ENCODE measurements at regions not wholly inside any gene's neighbourhood (a gene's known extent, or its start where the extent isn't known, plus 50 kb on each side); places are given as distances from the start of the nearest gene placed in this dataset.

DNA sequence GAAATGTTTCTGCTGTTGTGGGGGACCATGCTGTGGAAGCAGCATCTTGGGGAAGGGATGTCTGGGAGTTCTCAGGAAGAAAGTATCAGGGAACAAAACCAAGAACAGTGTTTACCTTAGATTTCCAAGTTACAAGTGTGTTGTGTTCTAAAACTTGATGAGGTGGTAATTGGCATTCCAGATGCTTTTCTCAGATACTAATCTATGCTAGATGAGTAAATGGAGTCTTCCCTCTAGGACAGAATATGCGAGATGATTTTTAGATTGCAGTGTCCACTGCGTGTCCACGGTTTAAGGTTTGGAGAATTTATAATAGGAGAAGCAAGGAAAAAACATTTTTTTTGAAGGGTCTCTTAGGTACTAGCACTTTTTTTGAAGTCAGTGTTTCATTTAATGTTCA lies 436.5 kb downstream of the PCNX1 start:
- TF ChIP-seq, protein P1, sequence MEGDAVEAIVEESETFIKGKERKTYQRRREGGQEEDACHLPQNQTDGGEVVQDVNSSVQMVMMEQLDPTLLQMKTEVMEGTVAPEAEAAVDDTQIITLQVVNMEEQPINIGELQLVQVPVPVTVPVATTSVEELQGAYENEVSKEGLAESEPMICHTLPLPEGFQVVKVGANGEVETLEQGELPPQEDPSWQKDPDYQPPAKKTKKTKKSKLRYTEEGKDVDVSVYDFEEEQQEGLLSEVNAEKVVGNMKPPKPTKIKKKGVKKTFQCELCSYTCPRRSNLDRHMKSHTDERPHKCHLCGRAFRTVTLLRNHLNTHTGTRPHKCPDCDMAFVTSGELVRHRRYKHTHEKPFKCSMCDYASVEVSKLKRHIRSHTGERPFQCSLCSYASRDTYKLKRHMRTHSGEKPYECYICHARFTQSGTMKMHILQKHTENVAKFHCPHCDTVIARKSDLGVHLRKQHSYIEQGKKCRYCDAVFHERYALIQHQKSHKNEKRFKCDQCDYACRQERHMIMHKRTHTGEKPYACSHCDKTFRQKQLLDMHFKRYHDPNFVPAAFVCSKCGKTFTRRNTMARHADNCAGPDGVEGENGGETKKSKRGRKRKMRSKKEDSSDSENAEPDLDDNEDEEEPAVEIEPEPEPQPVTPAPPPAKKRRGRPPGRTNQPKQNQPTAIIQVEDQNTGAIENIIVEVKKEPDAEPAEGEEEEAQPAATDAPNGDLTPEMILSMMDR (IDR thresholded peaks at IDR 0.05; ENCODE audit: low read depth, low read length): no peak
- DNase-seq (ENCODE audit: low read depth, low spot score): no peak
- in situ Hi-C loops (cut with HindIII; ENCODE audit: low sequenced_read_pairs): no loop called here
- no peak overlapping the region for H3K4me3 ChIP-seq (ENCODE audit: low read depth, low read length)

DNA sequence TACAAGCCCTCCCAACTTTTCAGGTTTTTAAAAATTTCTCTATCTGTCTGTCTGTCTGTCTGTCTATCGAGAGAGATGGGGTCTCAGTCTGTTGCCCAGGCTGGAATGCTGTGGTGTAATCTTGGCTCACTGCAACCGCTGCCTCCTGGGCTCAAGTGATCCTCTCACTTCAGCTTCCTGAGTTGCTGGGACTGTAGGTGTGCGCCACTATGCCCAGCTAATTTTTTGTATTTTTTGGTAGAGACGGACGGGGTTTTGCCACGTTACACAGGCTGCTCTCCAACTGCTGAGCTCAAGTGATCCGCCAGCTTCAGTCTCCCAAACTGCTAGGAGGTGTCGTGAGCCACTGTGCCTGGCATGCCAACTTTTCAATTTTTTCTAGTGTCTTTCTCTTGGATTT lies 437.2 kb downstream of the PCNX1 start:
- H3K4me3 ChIP-seq (ENCODE audit: low read depth, low read length): no peak overlapping the region
- DNase-seq (ENCODE audit: low read depth, low spot score): no peak
- in situ Hi-C loops (cut with HindIII; ENCODE audit: low sequenced_read_pairs): no loop called here
- TF ChIP-seq, protein P1 (IDR thresholded peaks at IDR 0.05; ENCODE audit: low read depth, low read length): no peak

DNA sequence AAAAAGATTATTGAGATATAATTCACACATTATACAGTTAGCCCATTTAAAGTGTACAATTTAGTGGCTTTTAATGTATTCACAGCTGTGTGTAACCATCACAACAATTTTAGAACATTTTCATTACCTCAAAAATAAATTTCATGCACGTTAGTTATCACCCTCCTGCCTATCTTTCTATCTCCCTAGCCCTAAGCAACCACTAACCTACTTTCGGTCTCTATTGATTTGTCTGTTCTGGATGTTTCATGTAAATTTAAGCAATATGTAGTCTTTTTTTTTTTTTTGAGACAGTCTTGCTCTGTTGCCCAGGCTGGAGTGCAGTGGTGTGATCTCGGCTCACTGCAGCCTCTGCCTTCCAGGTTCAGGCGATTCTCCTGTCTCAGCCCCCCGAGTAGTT lies 439.4 kb downstream of the PCNX1 start:
- H3K4me3 ChIP-seq (ENCODE audit: low read depth, low read length): no peak overlapping the region
- in situ Hi-C loops (cut with HindIII; ENCODE audit: low sequenced_read_pairs): no loop called here
- TF ChIP-seq, protein P1 (IDR thresholded peaks at IDR 0.05; ENCODE audit: low read depth, low read length): no peak
- DNase-seq (ENCODE audit: low read depth, low spot score): no peak

DNA sequence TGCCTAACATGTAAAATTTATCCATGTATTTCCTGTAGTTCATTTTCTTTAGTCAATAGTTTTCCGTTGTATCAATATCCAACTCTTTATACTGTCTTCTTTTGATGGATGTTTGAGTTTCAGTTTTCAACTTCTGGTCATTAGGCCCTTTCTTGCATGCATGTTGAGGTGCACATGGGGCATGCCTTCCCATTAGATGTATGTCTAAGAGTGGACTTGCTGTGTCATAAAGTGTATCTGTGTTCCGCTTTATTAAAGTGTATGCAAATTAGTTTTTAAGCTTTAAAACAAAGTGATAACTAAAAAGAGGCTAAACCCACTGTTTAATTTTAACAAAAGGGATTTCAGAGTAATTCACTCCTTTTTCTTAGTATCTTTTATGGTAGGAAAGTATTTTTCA lies 441.1 kb downstream of the PCNX1 start:
- in situ Hi-C loops (cut with HindIII; ENCODE audit: low sequenced_read_pairs): no loop called here
- DNase-seq (ENCODE audit: low read depth, low spot score): no peak
- H3K4me3 ChIP-seq (ENCODE audit: low read depth, low read length): no peak overlapping the region
- TF ChIP-seq, protein P1 (IDR thresholded peaks at IDR 0.05; ENCODE audit: low read depth, low read length): no peak

DNA sequence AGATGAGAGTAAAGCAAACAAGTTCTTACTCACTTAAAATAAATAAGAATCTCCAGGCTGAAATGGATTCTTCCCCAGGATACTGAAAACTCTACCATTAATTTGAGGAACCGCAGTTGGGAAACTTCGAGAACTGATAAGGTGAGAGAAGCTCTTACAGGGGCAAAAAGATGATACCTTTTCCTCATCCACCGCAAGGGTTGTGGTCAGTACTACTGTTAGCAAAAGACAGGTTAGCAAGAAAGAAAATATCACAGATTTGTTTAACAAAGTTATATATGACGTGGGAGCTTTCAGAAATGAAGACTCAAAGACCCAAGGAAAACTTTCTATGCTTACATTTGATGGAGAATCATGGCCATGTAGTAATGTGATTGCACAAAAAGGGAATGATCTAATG lies 441.6 kb downstream of the PCNX1 start:
- H3K4me3 ChIP-seq (ENCODE audit: low read depth, low read length): no peak overlapping the region
- in situ Hi-C loops (cut with HindIII; ENCODE audit: low sequenced_read_pairs): no loop called here
- TF ChIP-seq, protein P1 (IDR thresholded peaks at IDR 0.05; ENCODE audit: low read depth, low read length): no peak
- DNase-seq (ENCODE audit: low read depth, low spot score): no peak

DNA sequence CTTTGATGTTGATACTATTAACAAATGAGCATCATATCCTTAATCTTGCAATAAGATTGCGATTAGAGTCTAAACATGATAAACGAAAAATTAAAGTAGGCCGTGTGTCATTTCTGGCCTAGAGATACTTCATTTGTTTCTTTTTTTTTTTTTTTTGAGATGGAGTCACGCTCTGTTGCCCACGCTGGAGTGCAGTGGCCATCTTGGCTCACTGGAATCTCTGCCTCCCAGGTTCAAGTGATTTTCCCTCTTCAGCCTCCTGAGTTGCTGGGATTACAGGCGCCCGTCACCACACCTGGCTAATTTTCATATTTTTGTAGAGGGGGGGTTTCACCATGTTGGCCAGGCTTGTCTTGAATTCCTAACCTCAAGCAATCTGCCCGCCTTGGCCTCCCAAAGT lies 446.9 kb downstream of the PCNX1 start:
- in situ Hi-C loops (cut with HindIII; ENCODE audit: low sequenced_read_pairs): no loop called here
- TF ChIP-seq, protein P1 (IDR thresholded peaks at IDR 0.05; ENCODE audit: low read depth, low read length): no peak
- no peak for DNase-seq (ENCODE audit: low read depth, low spot score)
- no peak overlapping the region for H3K4me3 ChIP-seq (ENCODE audit: low read depth, low read length)

DNA sequence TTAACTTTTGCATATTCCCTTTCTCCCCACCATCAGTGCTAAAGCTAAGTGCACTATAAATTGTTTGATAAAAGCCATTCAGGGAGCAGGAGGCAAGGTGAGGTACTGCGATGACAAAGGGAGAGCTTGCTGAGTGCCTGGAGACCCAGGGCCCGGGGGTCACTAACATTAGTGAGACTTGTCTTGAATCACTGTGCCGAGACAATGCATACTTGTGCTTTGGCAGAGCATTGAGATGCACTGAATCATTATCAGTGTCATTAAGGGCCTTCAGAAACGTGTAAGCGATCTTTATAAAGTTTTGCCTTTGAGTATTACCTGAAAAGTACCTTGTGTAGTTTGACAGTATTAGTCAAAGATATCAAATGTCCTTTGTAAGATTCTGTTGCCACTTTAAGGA lies 447.5 kb downstream of the PCNX1 start:
- in situ Hi-C loops (cut with HindIII; ENCODE audit: low sequenced_read_pairs): no loop called here
- H3K4me3 ChIP-seq (ENCODE audit: low read depth, low read length): no peak overlapping the region
- TF ChIP-seq, protein P1 (IDR thresholded peaks at IDR 0.05; ENCODE audit: low read depth, low read length): no peak
- DNase-seq (ENCODE audit: low read depth, low spot score): peak; percentile 33

Data from astrocyte of the spinal cord (primary cell).